HG03520 (cell line): ENCODE measurements at regions not wholly inside any gene's neighbourhood (a gene's known extent, or its start where the extent isn't known, plus 50 kb on each side); places are given as distances from the start of the nearest gene placed in this dataset.

Source experiments
- ATAC-seq: cut with Tn5 transposase; IDR thresholded peaks from one replicate; pipeline ENCODE4 v1.9.1; 2021; ENCODE audit warnings: mild to moderate bottlenecking, moderate library complexity; ENCODE audit not compliant: unreplicated experiment

- ATAC-seq = no peak
Observed at GRCh38 chr12:67573566-67573965, 75.0 kb upstream of the DYRK2 start.

- ATAC-seq = no peak
Observed at GRCh38 chr12:67578976-67579661, 69.4 kb upstream of the DYRK2 start.

GRCh38 chr12:67579662-67580003 is 68.9 kb upstream of the DYRK2 start:
- no peak for ATAC-seq

GRCh38 chr12:67582238-67582834 is 66.2 kb upstream of the DYRK2 start:
- no peak for ATAC-seq

- ATAC-seq = no peak
Observed at GRCh38 chr12:67582844-67583243, 65.7 kb upstream of the DYRK2 start.

GRCh38 chr12:67586951-67587350 is 61.6 kb upstream of the DYRK2 start:
- no peak for ATAC-seq

- no peak for ATAC-seq
Observed at GRCh38 chr12:67589078-67589477, 59.5 kb upstream of the DYRK2 start.

- no peak for ATAC-seq
Observed at GRCh38 chr12:67590149-67590790, 58.3 kb upstream of the DYRK2 start.

GRCh38 chr12:67592228-67593011 is 56.1 kb upstream of the DYRK2 start:
- ATAC-seq = peak; percentile 88

- ATAC-seq = no peak
Observed at GRCh38 chr12:67593041-67593440, 55.5 kb upstream of the DYRK2 start.

- ATAC-seq = no peak
Observed at GRCh38 chr12:67593461-67594330, 54.8 kb upstream of the DYRK2 start.

GRCh38 chr12:67594888-67595287 is 53.7 kb upstream of the DYRK2 start:
- ATAC-seq = no peak

GRCh38 chr12:67595365-67595764 is 53.2 kb upstream of the DYRK2 start:
- no peak for ATAC-seq

- ATAC-seq = no peak
Observed at GRCh38 chr12:67598598-67598997, 49.9 kb upstream of the DYRK2 start.
